ENCODE measurements at regions not wholly inside any gene's neighbourhood (a gene's known extent, or its start where the extent isn't known, plus 50 kb on each side); places are given as distances from the start of the nearest gene placed in this dataset.
"Not testable (repeated sequence)": the region's sequence is repeated elsewhere in the genome, so short reads cannot be mapped to it uniquely, and the experiment has no call there.

DNA sequence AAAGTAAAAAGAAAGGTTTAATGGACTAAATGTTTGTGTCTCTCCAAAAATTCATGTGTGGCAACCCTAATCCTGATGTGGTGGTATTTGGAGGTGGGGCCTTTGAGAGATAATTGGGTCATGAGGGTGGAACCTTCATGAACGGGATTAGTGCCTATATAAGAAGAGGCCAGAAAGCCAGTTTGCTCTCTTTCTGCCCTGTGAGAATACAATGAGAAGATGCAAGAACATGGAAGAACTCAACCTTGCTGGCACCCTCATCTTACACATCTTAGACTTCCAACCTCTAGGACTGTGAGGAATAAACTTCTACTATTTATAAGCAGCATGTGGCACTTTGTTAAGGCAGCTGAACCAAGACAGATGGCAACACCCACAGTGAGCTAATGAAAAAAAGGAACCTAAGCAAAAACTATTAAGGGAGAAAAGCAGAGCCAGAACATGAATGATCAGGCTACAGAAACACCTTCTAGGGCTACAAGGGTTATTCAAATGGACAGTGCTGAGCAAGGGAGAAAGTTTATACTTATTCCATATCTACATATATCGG, 159.5 kb downstream of the PLK2 start:
- DNase-seq (ENCODE audit: low read depth), result no peak

DNA sequence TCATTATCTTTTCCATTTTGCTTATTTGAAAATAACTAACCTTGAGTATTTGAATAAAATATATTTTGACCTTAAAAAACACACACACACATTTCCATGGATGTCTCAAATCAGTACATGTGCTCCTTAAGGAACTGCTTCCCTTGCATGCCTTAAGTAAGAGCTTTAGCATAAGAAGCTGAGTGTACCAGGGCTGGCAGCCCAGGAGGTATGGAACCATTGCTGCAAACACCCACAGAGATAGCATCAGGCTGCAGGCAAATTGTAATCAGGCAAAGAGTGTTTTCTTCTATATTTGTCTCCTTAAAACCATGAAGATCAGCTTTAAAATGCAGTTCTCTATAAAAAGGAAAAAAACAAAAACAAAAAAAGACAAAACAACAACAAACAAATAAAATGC, 160.6 kb downstream of the PLK2 start:
- DNase-seq (ENCODE audit: low read depth), result no peak

DNA sequence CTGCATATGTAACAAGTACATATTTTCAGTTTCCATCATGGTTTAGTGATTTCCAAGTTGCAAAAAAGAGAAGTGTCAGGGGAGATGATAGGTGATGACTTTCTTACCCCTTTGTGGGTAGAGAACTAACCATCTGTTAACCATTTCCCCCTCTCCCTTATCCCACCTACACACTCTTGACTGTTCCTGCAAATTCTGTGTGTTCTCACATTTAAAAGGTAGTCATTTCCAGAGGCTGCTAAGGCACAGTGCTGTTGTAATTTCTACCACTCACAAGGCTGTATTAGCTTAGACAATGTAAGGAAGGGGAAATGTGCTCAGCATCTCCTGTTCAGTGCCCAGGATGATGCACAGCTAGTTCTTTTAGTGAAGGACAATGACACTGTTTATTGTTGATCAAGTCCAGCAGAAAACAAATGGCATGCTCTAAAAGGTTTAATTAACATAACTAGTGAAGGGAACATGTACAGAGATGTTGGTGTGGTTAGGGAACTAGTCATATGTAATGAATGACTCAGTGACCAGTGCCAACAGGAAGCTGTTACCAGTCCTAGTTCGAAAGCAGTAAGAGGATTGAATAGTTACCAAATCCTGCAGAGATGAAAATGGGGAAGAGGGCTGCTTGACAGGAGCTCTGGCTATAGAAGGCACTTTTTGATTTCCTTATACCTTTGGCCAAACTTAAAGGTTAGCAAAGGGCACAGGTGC, 165.1 kb downstream of the PLK2 start:
- peak; percentile 42 for DNase-seq (ENCODE audit: low read depth)

DNA sequence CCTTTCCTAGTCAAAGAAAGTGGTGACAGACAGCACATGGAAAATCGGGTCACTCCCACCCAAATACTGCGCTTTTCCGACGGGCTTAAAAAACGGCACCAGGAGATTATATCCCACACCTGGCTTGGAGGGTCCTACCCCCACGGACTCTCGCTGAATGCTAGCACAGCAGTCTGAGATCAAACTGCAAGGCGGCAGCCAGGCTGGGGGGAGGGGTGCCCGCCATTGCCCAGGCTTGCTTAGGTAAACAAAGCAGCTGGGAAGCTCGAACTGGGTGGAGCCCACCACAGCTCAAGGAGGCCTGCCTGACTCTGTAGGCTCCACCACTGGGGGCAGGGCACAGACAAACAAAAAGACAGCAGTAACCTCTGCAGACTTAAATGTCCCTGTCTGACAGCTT, 171.6 kb downstream of the PLK2 start:
- DNase-seq (ENCODE audit: low read depth), result not testable (repeated sequence)

DNA sequence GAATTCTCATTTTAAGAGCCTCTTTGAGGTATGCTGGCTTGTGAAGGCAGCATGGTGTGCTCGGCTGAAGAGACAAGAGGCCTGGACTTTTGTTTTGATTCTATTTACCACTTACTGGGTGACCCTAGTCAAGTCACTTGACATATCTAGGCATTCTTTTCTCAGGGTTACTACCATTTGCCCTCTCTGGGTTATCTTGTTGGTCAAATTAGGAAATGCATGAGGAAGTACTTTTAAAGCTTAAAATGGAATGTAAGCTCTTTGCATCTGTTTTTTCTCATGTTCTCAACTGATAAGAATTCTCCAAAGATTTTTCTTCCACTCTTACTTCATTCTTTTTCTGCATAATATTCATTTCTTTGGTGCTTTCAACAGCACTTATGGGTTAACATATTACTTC, 173.1 kb downstream of the PLK2 start:
- no peak for DNase-seq (ENCODE audit: low read depth)

DNA sequence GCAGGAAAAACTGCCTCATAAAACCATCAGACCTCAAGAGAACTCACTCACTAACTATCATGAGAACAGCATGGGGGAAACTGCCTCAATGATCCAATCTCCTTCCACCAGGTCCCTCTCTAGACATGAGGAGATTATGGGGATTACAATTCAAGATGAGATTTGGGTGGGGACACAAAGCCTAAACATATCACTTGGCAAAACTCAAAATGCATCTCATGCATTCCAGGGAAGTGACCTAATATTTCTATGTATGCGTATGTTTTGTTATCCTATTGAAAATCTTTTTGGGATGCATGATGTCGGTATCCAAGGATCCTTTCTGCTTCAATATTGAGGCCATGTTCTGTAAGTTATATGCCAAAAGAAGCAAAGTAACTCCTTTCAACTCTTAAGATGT, 174.0 kb downstream of the PLK2 start:
- DNase-seq (ENCODE audit: low read depth), result no peak

DNA sequence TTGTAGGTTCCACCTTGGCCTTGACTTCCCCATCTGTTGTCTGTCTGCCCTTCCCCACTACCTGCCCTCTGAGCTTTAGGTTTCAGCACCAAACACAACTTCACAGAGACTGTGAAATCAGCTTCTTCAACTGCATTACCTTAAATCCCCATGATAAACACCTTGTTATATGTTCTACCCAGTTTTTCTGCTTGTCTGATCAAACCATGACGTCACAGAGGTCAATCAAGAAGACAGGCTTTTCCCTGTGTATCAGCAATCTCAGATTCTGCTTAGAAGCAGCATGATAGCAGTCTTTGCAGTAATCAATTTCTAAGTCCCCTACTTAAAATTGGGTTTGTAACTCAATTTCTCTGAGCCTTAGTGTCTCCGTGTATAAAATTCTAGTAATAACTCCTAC, 175.0 kb downstream of the PLK2 start:
- DNase-seq (ENCODE audit: low read depth), result no peak

DNA sequence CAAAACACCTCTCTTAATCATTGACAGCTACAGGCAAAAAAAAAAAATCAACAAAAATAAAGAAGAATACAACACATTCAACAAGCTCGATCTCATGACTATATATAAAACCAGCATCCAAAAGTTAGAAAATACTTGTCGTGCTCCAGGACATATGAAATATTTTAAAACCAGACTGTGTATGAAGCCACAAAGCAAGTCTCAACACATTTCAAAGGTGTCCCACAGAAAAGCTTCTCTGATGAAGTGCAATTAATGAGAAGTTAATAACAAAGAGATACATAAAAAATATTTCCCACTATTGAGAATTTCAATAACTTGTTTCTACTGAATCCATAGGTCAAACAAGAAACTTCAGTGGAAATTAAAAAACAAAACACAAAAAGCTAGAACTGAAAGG, 178.7 kb downstream of the PLK2 start:
- no peak for DNase-seq (ENCODE audit: low read depth)

DNA sequence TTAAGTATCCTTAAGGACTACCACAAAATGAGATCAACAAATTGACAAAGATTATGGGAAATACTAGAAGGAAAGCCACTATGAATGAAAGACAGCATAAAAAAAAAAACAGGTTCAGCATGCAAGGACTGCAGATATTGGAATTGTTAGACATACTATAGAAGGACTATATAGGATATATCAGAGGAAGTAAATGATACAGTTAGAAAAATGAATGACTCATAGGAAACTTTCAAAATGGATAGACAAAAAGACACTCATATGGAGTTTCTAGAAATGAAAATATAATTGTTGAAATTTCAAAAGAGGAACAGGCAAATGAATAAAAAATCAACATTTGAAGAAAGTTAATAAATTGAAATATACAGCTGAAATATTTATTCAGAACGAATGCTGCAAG, 180.6 kb downstream of the PLK2 start:
- DNase-seq (ENCODE audit: low read depth), result no peak

DNA sequence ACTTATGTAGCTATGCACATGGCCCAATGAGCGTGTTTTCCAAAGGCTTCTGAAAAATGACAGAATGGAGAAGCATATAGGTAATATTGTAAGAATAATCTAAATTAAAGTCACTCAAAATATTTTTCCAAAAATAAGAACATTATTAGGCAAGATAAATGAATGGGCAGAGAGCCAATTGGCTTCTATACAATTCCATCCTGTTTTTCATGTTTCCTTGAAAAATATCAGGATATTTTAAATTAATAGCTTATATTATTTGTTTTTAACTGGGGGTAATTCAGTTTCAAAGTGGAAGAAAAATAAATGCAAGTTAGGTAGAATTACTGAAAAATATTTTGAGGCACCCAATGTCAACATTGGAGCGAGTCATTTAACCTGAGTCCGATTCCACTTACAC, 183.5 kb downstream of the PLK2 start:
- DNase-seq (ENCODE audit: low read depth), result no peak

DNA sequence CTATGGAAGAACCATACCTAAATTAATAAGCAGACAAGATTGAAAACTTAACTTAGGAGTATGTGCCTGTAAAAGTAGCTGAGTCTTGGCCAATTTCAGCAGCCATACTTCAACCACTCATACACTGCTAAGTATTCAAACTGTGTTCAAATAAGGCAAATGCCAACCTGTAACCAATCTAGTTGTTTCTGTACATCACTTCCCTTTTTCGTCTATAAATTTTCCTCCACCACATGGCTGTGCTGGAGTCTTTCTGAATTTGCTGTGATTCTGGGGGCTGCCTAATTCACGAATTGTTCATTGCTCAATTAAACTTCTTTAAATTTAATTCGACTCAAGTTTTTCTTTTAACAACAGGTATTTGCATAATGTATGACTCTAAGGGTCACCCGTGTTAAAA, 184.4 kb downstream of the PLK2 start:
- no peak for DNase-seq (ENCODE audit: low read depth)

DNA sequence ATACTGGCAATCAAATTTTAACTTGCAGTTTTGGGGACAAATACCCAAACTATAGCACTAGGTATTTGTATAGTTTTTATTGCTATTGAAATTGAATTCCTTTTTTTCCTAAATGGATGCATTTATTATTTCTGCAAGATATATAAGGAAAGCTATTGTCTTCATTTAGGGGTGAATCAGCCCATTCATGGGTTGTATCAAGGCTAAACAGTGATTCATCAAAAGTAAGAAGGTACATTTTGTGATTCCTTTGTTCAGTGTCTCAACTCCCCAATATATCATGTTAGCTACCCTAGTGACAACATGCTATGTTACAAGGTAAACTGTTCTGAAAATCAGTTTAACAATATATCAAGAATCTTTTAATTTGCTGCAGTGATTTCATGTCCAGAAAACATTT, 185.7 kb downstream of the PLK2 start:
- no peak for DNase-seq (ENCODE audit: low read depth)

DNA sequence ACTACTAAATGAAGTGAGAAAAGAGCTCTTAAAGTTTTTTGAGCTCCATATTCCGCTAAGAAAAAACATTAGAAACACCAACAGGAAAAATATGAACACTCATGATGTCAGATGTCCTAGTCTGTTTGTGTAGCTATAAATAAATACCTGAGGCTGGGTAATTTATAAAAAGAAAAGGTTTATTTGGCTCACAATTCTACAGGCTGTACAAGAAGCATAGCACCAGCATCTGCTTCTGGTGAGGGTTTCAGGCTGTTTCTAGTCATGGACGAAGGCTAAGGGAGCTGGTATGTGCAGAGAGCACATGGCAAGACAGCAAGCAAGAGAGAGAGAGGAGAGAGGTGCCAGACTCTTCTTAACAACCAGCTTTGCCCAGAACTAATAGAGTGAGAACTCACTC, 186.2 kb downstream of the PLK2 start:
- no peak for DNase-seq (ENCODE audit: low read depth)

DNA sequence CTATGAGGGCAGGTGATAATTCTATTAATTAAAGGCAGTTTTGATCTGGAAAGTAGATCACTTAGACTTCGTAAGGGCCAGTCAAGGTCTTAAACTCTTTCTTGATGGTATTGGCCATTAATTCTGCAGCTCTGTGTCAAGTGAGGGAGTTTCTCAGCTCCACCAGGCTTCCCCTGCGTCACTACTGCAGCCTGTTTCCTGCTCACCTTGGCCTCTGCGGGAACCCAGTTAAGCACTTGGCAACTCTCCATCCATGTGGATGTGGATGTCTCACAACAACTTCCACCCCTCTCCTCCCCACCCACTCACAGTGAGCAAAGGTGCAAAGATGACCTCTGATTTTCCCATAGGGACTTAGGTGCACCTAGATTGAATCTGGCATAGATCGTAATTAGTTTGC, 191.6 kb downstream of the PLK2 start:
- DNase-seq (ENCODE audit: low read depth), result no peak

DNA sequence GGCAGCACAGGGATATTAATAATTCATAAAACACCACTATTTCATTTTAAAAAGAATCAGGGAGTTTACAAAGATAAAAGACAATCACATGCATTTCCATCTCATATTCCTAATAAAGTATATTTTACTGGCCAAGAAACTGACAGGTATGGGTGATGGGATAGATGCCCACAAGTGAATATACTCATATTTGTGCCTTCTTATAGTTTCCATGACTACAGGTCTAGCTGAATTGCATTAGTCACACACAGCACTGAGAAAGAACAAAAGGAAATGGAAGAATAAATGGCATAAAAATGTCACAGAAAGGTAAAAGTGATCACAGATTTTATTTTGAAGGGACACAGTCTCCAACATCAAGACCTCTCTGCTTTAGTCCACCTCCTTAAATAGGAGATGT, 193.5 kb downstream of the PLK2 start:
- DNase-seq (ENCODE audit: low read depth), result no peak

DNA sequence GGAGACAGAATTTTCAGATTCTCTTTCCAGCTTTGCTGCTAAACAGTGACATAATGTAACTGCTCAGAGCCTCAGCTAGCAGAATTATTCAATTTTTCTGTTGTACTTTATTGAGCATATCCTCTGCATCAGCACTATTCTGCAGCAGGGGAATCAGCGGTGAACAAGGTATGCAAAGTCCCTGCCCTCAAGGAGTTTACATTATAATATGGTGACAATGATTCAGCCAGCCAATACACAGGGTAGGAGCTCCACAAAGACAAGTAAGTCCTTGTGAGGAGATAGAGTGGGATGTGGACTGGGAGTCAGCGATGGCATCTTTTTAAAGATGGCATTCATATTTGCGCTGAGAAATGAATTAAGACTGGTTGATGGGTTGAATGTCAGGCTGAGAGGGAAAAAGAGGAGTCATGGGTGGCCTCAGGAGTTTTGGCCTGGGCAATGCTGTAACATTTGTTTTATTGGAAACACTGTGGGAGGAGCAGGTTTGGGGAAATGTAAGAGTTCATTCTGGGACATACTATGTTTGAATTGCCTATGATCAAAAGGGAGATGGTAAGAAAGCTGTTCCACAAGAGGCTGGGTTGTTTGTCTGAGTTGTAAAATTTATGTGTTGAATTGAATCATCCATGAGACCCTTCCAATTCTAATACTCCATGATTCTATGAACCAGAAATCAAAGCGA, 194.5 kb downstream of the PLK2 start:
- no peak for DNase-seq (ENCODE audit: low read depth)

DNA sequence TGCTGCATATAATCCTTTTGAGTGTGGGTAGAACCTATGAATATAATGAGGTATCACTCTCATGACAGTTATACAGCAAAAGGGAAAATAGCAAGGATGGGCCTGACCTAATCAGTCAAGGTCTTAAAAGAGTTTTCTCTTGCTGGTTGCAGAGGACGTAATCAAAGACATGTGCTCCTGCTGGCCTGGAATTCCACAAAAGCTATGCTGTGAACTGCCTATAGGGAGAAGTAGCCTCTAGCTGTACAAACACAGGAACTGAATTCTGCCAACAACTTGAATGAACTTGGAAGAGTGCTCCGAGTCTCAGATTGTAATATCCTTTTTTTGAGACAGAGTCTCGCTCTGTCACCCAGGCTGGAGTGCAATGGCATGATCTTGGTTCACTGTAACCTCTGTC, 195.6 kb downstream of the PLK2 start:
- DNase-seq (ENCODE audit: low read depth), result no peak

DNA sequence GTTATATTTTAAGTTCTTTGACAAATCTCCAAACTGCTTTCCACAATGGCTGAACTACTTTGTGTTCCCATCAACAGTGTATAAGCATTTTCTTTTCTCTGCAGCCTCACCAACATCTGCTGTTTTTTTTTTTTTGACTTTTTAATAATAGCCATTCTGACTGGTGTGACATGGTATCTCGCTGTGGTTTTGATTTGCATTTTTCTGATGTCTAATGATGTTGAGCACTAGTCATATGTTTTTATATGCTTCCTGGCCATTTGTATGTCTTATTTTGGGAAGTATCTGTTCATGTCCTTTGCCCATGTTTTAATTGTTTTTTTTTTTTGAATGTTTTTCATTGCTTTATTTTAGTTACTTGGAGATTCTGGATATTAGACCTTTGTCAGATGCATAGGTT, 196.6 kb downstream of the PLK2 start:
- DNase-seq (ENCODE audit: low read depth), result no peak

DNA sequence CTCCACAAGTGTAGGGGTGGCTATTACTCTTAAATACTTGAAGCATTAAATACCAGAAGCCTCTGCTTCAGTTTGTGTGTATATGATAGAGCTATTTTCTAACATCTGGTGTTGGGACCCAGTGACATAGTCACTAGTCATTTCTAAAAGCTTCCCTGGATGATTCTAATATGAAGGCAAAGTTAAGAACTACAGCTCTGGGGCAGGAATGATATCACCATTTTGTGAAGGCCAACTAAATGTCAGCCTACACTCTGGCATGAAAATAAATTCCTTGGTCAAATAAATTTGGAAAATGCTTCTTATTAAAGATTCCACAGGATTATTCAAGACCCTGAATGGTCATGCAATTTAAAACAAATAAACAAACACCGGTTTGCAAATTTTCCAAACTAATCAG, 197.7 kb downstream of the PLK2 start:
- no peak for DNase-seq (ENCODE audit: low read depth)

DNA sequence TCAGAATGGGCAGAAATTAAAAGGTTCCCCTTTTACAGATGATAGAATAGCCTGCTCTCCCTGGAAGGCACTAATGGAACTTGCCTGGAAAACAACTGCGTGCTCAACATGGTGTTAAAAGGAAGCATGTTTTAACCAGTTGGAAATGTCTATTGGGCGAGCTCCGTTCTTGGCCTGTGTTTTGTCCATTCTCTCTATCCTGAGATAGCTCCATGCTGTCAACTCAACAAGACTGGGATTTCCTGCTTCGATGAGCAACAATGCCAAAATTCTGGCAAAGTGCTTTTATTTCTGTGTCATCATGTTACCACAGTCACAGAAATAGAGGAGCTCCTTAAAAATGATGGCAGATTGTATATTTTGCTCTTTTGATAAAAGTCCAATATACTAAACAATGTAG, 198.3 kb downstream of the PLK2 start:
- no peak for DNase-seq (ENCODE audit: low read depth)

DNA sequence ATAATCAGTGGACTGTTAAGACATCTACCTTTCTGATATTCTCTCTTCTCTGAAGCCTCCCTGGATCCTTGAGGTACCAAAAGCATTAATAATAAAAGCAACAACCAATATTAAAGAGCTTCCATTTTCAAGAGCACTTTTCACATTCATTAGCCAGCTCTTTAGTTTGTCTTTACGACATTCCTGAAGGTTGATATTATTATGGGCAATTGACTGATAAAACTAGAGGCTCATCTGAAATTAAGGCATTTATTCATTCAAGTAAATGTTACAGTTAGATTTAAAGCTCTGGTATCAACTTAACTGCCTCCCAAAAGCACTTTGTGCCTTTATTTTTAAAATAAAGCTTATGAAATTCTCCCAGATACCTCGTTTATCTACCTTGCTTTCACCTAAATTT, 199.6 kb downstream of the PLK2 start:
- DNase-seq (ENCODE audit: low read depth), result no peak

DNA sequence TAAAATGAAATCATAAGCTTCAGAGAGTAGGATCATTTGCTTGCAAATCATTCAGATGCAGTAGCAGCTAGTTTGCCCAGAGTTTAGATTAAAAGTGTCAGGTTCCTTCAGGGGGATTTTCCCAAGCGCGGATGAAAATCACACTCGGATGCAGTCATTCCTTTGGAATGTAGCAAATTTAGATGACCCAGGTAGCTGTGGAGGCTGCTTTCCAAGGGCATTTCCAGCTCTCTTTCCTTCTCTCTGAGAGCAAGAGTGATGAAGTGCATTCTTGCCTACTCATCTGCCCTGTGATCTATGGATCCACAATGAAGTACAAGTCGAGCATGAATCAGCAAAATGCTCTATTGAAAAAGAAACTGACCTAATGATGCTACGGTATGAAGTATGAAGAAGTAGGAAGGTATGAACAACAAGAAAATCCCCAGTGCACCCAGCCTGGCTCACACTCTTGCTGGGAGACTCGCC, 200.2 kb downstream of the PLK2 start:
- peak; percentile 93 for DNase-seq (ENCODE audit: low read depth)

DNA sequence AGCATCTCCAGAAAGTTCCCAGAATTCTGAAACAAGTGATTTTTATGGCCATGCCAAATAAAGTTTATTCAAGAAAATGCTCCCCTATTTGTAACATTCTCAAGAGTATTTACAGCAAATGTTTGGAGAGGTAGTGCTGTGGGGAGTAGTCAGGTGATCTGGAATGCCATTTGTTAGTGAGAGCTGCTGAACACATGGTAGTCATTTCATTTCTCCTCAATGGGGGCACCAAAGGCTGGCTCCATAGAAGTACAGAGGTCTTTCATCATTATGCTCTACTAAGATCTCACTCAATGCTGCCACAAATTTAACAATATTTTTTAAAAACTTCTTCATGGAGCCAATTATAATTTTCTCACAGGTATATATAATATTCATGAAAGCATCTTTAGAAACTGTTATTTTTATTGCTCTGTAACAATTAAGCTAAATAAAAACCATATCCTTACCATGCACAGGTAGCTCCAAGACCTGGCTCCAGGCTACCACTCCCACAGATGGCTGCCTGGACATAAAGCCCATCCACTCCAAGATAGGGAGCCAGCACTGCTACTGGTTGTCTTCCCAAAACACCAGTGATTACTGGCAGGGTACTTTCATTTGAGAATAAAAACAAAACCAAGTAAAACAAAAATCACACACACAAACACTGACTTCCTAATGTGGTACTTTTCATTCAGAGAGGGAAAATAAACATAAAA, 200.8 kb downstream of the PLK2 start:
- no peak for DNase-seq (ENCODE audit: low read depth)

Measured in HS-5 (cell line).